ENCODE measurements at regions not wholly inside any gene's neighbourhood (a gene's known extent, or its start where the extent isn't known, plus 50 kb on each side); places are given as distances from the start of the nearest gene placed in this dataset.

DNA sequence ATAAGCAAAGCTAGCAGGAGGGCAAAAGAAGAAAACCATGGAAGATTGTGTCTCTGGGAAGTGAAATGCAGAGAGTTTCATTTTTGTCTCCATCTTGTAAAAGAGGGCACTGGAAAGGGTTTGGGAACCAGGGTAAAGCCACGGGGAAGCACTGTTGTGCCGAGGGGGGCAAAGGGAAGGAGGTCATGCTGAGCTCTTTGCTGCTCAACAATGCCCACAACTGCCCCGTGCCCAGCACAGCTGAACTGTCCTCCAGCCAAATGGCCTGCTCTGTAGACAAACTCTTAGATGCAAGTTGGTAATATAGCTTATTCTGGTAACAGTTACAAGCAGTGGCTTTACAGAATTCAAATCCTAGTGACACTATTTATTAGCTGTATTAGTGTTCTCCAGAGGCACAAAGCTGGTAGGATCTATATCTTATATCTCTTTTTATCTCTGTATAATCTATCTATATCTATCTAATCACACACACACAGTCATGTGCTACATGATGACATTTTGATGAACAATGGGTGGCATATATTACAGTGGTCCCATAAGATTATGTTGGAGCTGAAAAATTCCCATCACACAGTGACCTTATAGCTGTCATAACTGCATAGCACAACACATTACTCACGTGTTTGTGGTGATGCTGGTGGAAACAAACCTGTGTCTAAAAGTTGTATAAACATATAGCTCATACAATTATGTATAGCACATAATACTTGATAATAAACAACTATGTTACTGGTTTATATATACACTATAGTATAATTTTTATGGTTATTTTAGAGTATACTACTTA, 203.4 kb upstream of the DDHD1 start:
- DNase-seq (ENCODE audit: low spot score): no peak

DNA sequence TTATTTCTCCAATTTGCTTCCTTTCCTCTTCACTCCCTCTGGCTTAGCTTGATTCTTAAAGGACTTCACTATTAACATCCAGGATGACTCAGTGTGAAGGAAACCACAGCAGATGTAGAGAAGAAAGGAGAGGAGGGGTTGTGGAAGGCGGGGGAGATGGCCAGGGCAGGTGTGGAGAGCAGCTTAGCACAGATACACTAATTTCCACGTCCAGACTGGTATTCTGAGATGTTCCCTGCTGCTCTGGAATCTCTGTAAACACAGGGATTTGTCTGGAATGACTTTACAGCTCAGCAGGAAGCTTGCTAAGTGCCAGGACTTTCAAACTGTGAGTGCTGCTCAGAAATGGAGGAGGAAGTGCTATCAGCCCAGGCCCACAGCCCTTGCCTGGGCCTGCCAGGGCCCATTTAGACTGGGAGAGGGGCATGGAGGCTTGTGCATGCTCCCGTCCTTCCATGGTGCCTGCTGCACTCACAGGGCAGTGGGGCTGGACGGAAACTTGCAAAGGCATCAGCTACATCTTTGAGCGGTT, 202.5 kb upstream of the DDHD1 start:
- DNase-seq (ENCODE audit: low spot score): no peak

DNA sequence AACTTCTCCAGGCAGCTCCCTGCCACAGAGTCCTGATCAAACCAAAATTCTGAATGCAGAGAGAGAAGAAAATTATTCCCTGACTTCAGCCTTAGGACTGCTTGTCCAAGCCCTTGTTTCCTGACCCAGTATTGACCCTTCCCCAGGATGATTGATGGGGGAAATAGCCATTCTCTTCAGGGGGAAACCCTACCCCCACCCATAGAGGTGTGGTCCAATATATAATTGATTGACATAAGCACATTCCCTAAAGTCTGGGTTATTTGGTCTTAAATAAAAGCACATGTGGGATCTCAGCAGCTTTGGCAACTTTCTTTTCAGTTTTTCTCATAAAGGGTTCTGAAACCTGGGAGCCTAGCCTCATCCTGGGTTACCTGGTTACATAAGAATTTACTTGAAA, 201.2 kb upstream of the DDHD1 start:
- no peak for DNase-seq (ENCODE audit: low spot score)

DNA sequence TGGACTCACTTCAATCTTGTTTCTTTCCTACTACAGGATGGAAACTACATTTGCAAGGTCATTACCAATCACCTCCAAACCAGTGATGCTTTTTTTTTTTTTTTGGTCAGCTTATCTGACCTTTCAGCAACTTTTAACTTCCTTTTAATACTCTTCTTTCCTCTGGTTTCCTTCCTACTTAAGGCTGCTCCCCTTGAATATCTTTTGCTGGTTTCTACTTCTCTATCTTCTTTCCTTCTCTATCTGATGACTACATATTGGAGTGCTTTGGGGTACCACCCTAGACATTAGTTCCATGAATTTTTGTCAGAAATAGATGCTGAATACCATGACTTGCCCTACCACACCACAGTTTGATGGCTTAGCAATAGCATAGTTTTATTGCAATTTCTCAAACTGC, 197.7 kb upstream of the DDHD1 start:
- no peak for DNase-seq (ENCODE audit: low spot score)

DNA sequence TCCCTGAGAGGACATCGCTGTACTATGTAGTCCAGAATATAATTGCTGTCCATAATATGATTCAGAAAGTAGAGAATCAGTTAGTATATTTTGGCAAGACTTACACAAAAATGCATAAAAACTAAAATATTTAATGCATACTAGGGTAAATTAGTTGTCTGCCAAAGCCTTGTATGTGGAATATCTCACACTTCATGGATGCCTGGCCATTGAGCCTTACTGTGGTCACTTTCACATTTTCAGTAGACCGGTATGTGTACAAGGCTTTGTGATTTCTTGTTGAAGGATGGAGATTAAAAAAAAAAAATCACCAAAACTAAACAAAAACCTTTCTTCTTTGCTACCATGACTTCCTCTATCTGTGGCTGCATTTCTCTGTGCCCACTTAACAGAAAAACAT, 197.3 kb upstream of the DDHD1 start:
- DNase-seq (ENCODE audit: low spot score): no peak

DNA sequence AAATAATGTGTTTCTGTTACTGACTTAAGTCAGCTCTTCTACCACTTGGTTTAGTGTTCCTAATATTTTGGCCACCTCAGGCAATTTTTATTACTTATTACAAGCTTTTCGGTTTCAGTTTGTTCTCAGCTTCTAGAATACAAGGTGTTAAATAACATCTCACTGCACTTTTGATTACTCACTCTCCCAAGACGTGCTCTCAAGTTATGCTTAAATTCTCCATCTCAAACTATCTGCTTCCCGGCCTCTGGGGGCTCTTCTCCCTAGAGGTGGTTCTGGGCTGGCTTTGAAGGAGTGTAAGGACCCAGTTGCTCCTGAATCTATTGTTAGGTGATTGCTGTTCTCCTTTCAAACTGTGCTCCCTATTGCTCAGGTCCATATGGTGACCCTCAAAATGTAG, 193.9 kb upstream of the DDHD1 start:
- DNase-seq (ENCODE audit: low spot score): no peak

DNA sequence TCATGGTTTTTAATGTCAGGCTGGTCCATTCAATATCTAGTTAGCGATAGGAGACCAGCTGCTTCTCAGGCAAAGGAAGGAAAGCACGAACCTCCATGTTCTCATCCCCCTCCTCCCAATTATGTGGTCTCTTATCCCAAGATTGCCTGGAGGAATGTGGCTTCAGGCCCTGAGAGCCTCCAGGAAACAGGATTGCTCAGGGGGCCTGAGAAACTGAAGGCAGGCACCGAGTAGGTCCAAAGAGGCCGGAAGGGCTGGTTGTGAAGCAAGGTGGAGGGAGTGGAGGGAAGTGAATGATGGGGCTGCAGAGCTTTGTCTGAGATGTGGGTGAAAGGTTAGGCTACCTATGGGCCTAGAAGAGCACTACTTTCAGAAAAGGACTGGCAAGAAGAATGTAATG, 188.2 kb upstream of the DDHD1 start:
- DNase-seq (ENCODE audit: low spot score): no peak

DNA sequence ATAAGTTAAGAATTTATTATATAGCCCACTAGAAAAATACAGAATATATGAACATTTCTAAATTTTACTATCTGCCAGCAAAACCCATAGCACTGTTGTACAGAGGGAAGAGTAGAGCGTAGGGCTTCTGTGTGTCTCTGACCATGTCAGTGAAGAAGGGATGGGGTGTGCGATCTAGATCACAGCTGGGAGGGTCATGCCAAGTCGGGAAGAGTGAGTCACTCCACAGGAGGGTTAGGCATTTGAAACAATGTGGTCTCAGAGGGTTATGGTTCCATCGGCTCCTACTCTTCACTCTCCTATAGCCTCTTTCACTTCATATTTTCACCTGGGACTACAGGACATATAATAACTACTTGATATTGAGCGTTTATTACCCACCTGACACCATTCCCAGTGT, 185.1 kb upstream of the DDHD1 start:
- no peak for DNase-seq (ENCODE audit: low spot score)

DNA sequence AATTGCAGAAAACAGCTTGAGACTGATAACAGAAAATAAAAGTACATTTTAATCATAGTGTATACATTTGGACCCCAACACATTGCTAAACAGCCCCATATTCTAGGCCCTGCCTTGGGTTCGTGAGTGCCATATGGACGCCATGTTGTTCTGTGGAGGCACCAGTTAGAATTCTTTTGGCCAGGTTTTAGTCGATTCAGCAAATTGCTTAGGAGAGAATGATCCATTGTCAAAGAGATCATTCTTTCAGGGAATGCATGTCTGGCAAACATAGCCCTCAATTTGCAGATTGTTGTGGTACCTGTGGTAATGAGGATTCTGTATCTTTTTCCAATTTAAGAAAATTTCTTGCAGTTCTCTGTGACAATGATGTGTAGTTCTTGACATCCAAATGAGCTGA, 183.6 kb upstream of the DDHD1 start:
- DNase-seq (ENCODE audit: low spot score): no peak

DNA sequence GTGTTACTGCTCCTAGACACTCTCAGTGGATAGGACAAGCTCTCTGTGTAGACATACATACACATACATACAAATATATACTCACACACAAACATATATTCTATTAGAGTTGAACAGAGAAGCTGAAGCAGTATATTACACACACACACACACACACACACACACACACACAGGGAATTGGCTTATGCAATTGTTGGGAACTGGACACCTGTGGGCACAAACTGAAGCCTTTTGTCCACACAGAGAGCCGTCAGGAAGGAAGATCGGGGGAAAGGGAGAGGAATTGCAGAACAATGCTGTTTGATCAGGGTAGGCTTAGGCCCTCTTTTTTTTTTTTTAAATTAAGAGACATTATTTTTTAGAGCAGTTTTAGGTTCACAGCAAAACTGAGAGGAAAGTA, 180.7 kb upstream of the DDHD1 start:
- no peak for DNase-seq (ENCODE audit: low spot score)

DNA sequence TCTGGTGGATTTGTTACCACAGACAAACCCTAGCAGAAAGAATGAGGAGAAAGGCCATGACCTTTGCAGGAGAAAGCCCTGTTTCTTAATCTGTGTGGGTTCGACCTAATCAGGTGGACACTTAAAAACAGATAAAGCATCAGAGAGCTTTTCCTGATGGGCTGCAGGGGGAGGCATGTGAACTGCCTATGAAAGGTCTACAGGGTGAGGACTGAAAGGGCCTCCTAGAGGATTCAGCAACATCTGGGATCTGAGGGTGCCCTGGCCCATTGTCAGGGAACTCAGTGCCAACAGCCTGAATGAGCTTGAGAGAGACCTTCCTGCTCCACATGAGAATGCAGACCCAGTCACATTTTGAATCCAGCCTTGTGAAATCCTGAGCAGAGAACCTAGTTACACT, 178.8 kb upstream of the DDHD1 start:
- no peak for DNase-seq (ENCODE audit: low spot score)

DNA sequence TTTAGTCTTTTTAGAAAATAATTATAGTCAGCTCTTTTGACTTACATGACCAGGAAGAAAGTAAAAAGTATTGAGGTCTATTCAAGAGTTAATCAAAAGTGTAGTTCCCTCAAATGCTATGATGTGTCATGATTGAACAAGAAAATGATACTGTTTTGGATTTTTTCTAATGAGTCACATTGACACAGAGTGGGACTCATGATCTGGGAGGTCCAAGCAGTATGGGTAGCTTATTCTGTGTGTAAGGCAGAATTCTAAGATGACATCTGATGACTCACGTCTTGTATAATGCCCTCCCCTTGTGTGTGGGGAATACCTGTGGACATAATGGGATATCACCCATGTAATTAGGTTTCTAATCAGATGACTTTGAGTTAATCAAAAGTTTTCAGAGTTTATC, 178.1 kb upstream of the DDHD1 start:
- DNase-seq (ENCODE audit: low spot score): no peak

DNA sequence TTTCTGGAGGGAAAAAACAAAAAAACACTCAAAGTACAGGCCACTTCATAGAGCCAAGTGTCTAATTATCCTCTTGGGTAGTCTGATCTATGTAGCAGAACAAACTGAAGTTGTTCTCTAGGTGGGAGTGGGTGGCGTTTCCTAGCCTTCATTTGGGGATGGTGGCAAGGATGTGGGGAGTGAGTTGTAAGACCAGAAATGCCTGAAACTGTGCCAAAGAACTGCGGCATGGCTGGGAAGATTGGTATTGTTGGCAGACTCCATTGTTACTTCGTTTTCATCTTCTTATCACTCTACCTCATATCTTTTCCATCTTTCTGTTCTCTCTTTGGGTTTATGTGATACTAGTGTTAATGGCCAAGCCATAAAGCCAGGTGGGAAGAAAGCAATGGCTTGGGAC, 177.3 kb upstream of the DDHD1 start:
- DNase-seq (ENCODE audit: low spot score): no peak

DNA sequence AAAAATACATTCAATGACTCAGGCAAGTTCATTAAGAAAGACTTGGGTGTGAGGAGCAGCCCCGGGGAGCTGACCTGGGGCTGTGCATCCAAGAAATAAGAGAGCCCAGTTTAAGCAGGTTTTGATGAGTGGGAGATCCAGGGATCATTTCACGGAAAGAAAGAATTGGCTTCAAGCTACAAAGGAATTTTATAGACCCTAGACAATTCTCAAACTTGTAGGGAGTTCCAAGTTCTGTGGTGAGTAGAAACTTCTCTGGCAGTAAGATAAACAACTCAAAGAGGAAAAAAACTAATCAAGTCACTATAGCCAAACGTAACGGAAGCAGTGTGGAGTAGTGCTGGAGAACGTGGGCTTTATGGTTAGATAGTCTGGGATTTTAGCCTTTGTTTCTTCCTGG, 175.7 kb upstream of the DDHD1 start:
- no peak for DNase-seq (ENCODE audit: low spot score)

DNA sequence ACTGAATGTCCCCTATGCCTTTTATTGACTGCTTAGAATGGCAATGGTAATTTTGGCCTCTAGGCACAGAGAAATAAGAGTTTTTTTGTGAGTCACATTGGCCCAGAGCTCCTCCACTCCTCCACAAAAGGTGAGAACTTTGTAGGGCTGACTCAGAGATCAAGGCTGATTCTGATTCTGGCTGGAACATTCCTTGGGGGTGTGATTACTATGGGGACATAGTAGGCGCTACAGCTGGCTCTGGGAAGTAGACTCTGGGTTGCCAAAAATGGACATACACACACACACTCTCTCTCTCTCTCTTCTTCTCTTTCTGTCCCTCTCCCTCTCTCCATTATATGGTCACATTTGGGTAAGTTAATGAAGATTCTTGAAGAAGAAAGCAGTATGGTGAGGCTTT, 174.6 kb upstream of the DDHD1 start:
- no peak for DNase-seq (ENCODE audit: low spot score)

DNA sequence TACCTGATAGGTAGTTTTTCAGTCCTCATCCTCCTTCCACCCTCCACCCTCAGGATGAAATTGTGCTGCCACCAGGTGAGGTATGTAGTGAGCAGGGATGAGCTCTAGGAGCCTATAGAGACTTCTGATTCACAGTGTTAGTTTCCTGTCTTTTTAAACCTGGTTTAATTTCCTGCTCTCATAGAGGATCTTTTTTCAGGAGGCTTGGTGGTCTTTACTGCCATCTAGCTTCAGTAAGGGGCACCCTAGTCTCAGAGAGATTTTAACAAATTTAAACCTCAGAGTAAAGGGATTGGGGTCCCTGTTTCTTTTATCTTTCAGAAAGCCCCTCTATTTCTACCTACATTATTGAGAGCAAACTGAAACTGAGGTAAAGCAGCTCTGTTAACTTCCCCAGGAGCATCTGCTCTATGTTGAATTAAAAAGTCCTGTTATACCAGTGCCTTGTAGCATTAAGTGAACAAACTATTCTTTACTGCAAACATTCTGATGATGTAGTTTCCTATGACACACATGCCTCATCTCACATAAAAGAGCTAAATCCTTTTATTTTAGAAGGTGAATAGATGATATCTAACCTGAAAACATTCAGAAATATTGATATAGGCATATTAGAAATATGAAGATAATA, 172.2 kb upstream of the DDHD1 start:
- no peak for DNase-seq (ENCODE audit: low spot score)

DNA sequence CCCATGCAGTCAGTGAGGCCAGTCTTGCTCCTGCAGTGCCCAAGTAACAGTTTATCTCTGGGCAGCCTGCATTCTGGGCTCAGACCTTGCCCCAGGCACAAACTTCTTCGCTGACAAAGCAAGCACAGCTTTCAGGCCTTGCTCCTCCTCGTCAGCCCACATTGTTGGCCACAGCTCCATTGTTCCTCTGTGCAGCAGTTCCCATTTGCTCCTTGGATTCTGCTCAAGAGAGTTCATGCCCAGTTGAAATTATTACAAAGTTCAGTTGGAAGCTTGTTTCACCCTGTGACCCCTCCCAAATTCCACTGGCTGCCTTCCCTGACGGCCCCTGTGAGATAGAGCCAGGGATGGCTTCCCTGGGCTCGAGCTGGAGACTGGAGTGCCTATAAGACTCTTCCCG, 163.4 kb upstream of the DDHD1 start:
- DNase-seq (ENCODE audit: low spot score): no peak

DNA sequence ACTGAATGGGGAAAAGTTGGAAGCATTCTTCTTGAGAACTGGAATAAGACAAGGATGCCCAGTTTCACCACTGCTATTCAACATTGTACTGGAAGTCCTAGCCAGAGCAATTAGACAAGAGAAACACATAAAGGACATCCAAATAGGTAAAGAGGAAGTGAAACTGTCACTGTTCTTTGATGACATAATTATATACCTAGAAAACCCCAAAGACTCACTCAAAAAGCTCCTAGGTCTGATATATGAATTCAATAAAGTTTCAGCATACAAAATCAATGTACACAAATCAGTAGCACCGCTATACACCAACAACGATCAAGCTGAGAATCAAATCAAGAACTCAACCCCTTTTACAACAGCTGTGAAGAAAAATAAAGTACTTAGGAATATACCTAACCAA, 157.3 kb upstream of the DDHD1 start:
- no peak for DNase-seq (ENCODE audit: low spot score)

DNA sequence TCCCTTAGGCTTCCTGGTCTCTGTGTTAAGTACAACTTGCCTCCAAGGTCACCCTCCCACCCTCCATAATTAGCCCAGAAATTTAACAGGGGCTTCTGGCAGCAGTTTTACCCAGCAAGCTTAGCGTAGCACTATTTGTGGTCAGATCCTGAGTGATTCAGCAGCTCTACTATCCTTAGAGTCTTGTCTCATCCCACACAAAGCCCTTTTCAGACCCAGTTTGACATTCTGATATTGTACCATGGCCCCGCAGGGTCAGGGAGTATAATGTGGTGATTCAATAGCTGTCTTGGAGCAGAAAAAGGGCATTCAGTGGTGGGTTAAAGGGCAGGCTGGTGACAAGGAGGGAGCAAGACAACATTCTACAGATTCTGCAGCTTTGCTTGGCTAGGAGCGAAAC, 153.8 kb upstream of the DDHD1 start:
- DNase-seq (ENCODE audit: low spot score): no peak

DNA sequence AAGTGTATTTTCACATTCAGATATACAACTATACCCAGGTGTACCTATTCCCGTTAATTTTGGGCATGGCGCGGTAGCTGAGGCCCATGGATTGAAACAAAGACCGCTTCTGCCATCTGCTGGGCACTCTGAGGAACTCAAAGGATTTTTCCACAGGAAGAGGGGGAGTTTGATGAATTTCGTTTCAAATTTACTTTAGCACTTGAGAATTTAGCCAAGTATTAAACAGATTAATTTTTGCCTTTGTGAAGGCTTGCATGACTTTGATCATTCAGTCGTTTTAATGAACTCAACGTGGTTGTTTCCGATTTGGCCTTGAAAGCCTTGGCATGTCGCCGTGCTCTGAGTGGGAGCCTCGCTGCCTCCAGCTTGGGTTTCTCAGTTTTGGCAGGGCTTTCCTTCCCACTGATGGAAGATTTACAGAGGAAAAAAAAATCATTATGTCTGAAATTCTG, 153.2 kb upstream of the DDHD1 start:
- peak; percentile 38 for DNase-seq (ENCODE audit: low spot score)

DNA sequence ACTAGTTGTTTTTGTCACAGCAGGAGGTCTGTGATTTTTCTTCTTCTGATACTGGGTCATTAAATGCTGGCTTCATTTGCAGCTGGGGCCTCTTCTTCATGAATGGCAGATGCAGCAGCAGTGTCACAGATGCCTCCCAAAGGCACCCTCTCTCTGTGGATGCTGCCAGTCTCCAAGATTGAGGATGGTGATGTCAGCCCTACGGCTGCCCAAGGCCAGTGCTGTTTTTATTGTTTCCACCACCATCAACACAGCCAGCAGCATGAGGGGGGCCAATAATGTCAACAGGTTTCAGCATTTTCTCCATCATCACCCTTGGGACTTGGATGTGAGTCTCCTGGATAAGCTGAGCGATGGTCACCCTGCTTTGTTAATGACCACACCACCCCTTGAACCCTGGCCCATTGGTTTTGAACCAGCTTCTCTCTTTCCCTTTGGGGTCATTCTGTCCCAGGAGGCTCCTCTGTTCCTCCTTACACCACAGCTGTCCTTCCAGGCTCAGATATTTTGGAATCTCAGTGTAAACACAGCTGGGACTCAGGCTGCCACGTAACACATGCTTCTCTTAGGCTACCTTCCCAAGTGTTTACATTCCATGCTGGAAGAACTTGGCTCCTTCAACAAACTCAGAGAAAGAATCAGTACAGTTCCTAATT, 151.7 kb upstream of the DDHD1 start:
- no peak for DNase-seq (ENCODE audit: low spot score)

DNA sequence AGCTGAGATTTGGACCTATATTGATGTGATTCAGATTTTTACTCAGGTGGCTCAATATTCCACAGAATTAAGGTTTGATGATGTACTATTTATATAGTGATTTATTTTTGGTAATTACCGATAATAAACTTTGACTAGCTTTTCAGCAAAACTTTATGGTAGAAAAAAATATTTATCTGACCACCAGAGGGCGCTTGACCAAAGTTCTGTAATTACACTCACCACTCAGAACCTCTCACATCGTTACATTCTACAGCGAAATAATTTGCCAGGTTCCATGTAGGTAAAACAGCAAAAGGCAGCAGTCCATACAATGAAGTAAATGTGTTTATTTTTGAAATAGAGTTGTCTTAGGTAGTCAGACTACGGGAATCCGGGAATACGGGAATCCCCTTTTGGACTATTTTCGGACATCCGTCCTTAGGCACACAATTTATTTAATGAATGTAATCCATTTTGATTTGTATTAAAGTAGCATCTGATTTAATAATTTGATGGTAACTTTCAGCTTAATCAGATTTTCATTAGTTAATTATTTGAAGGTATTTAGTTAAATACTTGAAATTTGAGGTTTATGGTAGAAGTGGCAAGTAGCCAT, 143.0 kb upstream of the DDHD1 start:
- DNase-seq (ENCODE audit: low spot score): peak; percentile 31

DNA sequence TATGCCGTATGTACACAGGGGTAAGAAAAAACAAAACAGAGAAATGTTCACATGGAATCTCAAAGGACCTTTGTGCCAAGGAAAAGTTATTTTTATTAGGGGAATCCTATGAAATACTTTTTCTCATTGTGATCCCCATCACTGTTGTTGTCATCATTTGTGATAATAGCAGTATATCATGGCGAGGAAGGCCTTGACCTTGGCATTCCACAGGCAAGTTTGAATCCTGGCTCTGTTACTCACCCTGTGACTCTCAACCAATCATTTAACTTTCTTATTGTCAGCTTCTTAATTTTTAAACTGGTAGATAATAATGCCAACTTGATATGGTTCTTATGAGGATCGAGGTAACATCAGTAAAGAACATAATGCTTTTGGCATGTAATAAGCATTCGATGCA, 142.2 kb upstream of the DDHD1 start:
- no peak for DNase-seq (ENCODE audit: low spot score)

Data from germinal center (tissue), 1 donor.